BLaER1 (cell line): ENCODE measurements at regions not wholly inside any gene's neighbourhood (a gene's known extent, or its start where the extent isn't known, plus 50 kb on each side); places are given as distances from the start of the nearest gene placed in this dataset.
A peak's percentile ranks its signal among the peaks of the same experiment; 100 is the strongest.

Source experiments
- H3K27ac ChIP-seq: shearing (Covaris generic); formaldehyde crosslinking; 2 replicates; pipeline ENCODE4 v1.8.1; 2022
- H3K27me3 ChIP-seq: shearing (Covaris generic); formaldehyde crosslinking; 2 replicates; pipeline ENCODE4 v1.8.1; 2022
- H3K36me3 ChIP-seq: shearing (Covaris generic); formaldehyde crosslinking; 2 replicates; pipeline ENCODE4 v1.8.1; 2022
- H3K4me1 ChIP-seq: shearing (Covaris generic); formaldehyde crosslinking; 2 replicates; pipeline ENCODE4 v1.8.1; 2022
- H3K4me2 ChIP-seq: shearing (Covaris generic); formaldehyde crosslinking; 2 replicates; pipeline ENCODE4 v1.8.1; 2022
- H3K4me3 ChIP-seq: shearing (Covaris generic); formaldehyde crosslinking; 2 replicates; pipeline ENCODE4 v1.8.1; 2022
- H3K9ac ChIP-seq: shearing (Covaris generic); formaldehyde crosslinking; 2 replicates; pipeline ENCODE4 v1.8.1; 2022
- H3K9me3 ChIP-seq: shearing (Covaris generic); formaldehyde crosslinking; 2 replicates; pipeline ENCODE4 v1.8.1; 2022
- H4K20me1 ChIP-seq: shearing (Covaris generic); formaldehyde crosslinking; 2 replicates; pipeline ENCODE4 v1.8.1; 2022
- Cebpa-rat ChIP-seq: shearing (Covaris generic); IDR thresholded peaks from 2 replicates; pipeline ENCODE4 v1.8.1; 2022

DNA sequence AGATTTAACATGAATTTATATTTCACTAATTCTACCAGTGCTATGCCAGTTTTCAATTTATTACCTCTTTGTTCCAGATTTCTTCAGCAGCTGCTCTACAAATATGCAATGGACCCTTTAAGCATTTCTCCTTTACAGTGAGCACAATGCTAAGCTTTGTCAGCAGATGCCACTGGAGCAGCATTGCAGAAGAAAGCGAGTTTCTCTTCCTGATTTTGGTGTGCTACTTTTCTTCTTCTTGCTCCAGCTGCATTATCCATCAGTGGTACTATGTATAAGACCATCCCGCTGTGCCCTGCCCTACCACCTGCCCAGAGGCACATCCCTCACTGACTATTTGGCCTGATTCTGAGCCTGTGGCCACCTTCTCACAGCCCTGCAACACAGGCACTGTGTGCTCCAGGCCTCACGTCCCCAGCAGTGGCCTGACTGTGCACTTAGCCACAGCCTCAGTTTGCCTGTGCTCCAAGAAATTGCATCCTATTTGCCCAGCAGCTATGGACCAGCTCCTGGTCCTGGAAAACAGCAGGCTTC is 84.1 kb downstream of the TNFAIP3 start:
- no peak for TF ChIP-seq Cebpa-rat
- Histone ChIP-seq H3K27me3 (no peaks in the 10 kb centered on the region), H3K4me1 (no peaks in the 10 kb centered on the region), H3K36me3 (no peaks in the 10 kb centered on the region), H4K20me1 (no peaks in the 10 kb centered on the region), H3K4me2 (no peak overlapping the region), H3K9ac (no peak overlapping the region), H3K27ac (no peak overlapping the region), H3K4me3 (no peak overlapping the region), H3K9me3 (peaks cover 7% of the 10 kb centered on the region; the same call in 1 of the 2 replicates)

DNA sequence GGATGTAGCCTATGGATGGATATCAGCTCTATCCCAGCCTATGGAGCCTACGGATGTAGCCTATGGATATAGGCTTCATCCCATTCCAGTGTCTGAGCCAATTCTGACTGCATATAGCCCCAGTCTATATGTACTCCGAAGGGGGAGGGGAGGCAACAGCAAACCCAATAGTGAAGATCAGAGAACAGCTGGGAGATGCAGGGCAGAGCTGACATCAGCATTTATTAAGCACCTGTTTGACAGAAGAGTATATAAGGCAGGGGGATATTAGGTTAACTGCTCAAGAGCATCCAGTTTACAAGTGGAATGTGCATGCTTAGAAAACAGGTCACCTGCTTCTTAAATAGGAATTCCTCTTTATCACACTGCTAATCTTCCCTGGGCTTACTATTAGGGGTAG is 85.2 kb downstream of the TNFAIP3 start:
- Histone ChIP-seq H3K4me3 (no peak overlapping the region), H4K20me1 (no peaks in the 10 kb centered on the region), H3K9me3 (peaks cover 7% of the 10 kb centered on the region; the same call in 1 of the 2 replicates), H3K9ac (no peak overlapping the region), H3K36me3 (no peaks in the 10 kb centered on the region), H3K27ac (no peak overlapping the region), H3K4me1 (no peaks in the 10 kb centered on the region), H3K4me2 (no peak overlapping the region), H3K27me3 (no peaks in the 10 kb centered on the region)
- TF ChIP-seq Cebpa-rat: no peak

DNA sequence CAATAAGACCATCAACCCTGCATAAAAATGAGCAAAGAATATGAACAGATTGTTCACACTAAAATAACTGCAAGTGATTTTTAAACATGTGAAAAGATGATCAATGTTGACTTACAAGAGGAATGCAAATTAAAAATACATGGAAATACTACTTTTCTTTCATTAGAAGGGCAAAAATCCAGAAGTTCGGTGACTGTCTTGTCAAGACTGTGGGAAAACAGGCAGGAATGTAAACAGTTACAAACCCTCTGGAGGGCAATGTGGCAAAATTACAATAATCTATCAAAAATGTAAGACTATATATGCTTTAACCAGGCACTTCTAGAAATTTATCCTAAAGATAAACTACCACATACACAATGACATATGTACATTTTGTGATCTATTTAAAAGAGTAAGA is 86.7 kb downstream of the TNFAIP3 start:
- Histone ChIP-seq H3K4me2 (no peak overlapping the region), H3K4me3 (no peak overlapping the region), H3K9ac (no peak overlapping the region), H3K4me1 (no peaks in the 10 kb centered on the region), H3K27me3 (no peaks in the 10 kb centered on the region), H4K20me1 (no peaks in the 10 kb centered on the region), H3K27ac (no peak overlapping the region), H3K36me3 (no peaks in the 10 kb centered on the region), H3K9me3 (peaks cover 7% of the 10 kb centered on the region; the same call in 1 of the 2 replicates)
- TF ChIP-seq Cebpa-rat: no peak

DNA sequence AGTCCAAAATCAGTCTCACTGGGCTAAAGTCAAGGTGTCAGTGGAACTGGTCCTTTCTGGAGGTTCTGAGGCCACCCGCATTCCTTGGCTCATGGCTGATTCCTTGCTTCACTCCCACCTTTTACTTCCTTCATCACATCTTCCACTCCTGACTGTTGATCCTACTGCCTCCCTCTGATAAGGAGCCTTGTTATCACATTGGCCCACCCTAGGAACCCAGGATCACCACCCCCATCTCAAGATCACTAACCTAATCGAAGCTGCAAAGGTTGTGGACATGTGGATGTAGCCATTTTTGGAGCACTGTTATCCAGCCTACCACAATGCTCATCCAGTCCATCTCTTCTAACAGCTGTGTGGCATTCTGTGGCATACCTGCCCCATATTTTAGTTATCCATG is 87.2 kb downstream of the TNFAIP3 start:
- Histone ChIP-seq H3K4me3 (no peak overlapping the region), H3K36me3 (no peaks in the 10 kb centered on the region), H3K4me2 (no peak overlapping the region), H3K27ac (no peak overlapping the region), H3K9me3 (peaks cover 7% of the 10 kb centered on the region; the same call in 1 of the 2 replicates), H3K4me1 (no peaks in the 10 kb centered on the region), H3K9ac (no peak overlapping the region), H4K20me1 (no peaks in the 10 kb centered on the region), H3K27me3 (no peaks in the 10 kb centered on the region)
- TF ChIP-seq Cebpa-rat: no peak

DNA sequence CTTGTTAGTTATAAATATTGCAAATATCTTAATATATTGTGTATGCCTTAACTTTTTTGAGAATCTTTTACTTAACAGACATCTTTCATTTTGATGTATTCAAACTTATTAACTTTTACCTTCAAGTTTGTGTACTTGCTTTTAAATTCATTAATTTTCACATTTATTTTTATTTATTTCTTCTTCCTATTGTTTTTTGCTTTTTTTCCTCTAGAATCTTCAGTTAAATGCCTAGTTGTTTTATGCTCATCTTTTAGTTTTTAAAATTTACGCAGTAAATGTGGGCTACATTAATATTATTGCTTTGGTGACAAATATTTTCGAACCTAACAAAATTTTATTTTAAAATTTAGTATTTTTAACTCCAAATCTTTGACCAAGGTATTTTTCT is 89.0 kb downstream of the TNFAIP3 start:
- Histone ChIP-seq H3K9me3 (peaks cover 7% of the 10 kb centered on the region; the same call in 1 of the 2 replicates), H3K4me3 (no peak overlapping the region), H3K27me3 (no peaks in the 10 kb centered on the region), H3K4me2 (no peak overlapping the region), H3K9ac (no peak overlapping the region), H3K36me3 (no peaks in the 10 kb centered on the region), H3K4me1 (no peaks in the 10 kb centered on the region), H3K27ac (no peak overlapping the region), H4K20me1 (no peaks in the 10 kb centered on the region)
- TF ChIP-seq Cebpa-rat: no peak

DNA sequence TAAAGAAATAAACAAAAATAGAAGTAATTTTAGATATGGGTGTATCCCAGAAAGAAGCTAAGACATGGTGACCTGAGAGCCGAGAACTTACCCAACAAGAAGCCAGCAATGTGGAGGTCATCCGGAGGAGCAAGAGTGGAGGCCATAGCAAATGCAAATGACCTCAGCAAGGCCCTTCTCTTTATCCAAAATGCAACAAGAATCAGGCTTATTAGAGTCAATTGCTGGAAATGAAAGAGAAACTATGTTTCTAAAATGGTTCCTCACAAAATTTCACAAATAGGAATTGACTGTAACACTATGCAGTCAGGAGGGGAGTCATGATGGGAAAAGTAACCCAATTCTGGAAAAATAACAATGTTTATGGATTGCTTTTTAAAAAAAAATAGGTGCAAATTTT is 90.4 kb downstream of the TNFAIP3 start:
- no peaks in the 10 kb centered on the region for H3K36me3 ChIP-seq
- no peaks in the 10 kb centered on the region for H3K4me1 ChIP-seq
- H3K27ac ChIP-seq: no peak overlapping the region
- no peaks in the 10 kb centered on the region for H3K27me3 ChIP-seq
- H3K4me2 ChIP-seq: no peak overlapping the region
- no peak for TF ChIP-seq Cebpa-rat
- H3K9me3 ChIP-seq: peaks cover 7% of the 10 kb centered on the region; the same call in 1 of the 2 replicates
- no peaks in the 10 kb centered on the region for H4K20me1 ChIP-seq
- H3K4me3 ChIP-seq: no peak overlapping the region
- H3K9ac ChIP-seq: no peak overlapping the region

DNA sequence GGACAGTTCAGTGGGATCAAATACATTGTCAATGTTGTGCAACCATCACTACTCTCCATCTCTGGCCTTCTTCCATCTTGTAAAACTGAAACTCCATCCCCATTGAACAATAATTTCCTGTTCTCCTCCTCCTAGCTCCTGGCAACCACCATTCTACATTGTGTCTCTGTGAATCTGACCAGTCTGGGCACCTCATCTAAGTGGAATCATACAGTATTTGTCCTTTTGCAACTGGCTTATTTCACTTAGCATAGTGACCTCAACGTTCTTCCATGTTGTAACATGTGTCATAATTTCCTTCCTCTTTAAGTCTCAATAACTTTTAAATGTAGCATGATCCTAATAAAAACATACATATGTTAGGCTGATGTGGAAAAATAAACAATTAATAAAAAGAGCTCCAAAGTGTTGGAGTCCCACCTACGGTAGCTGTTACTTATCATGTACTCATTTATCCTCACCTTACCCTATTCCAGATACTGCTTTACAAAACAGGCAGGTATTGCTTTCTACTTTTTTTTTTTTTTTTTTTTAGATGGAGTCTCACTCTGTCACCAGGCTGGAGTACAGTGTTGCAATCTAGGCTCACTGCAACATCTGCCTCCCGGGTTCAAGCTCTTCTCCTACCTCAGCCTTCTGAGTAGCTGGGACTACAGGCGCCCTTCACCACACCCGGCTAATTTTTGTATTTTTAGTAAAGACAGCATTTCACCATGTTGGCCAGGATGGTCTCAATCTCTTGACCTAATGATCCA is 91.9 kb downstream of the TNFAIP3 start:
- no peak for TF ChIP-seq Cebpa-rat
- H4K20me1 ChIP-seq: no peaks in the 10 kb centered on the region
- H3K4me3 ChIP-seq: no peak overlapping the region
- H3K36me3 ChIP-seq: no peaks in the 10 kb centered on the region
- H3K4me1 ChIP-seq: peaks cover 6% of the 10 kb centered on the region; the same call in 1 of the 2 replicates
- H3K4me2 ChIP-seq: no peak overlapping the region
- no peaks in the 10 kb centered on the region for H3K27me3 ChIP-seq
- H3K27ac ChIP-seq: no peak overlapping the region
- H3K9me3 ChIP-seq: peaks cover 7% of the 10 kb centered on the region; the same call in 1 of the 2 replicates
- no peak overlapping the region for H3K9ac ChIP-seq

DNA sequence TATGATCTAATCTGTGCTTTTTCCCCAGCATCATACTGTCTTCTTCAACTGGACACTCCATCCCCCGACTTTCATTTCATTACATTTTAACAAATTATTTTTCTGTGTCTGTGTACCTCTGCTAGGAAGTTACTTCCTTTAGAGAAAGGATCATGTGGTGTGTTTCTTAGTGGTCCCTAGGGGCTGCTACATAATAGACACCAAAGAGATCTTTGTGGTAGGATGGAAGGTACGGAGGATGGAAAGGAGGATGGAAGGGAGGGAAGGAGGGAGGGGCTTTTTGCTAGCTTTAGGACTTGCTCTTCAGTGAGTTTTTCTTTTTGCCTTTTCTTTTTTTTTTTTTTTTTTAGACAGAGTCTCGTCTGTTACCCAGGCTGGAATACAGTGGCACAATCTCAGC is 95.7 kb downstream of the TNFAIP3 start:
- Histone ChIP-seq H3K4me2 (no peak overlapping the region; the same call in 1 of the 2 replicates), H3K4me3 (no peak overlapping the region), H3K27me3 (no peaks in the 10 kb centered on the region), H3K36me3 (no peaks in the 10 kb centered on the region), H3K9ac (no peak overlapping the region), H4K20me1 (no peaks in the 10 kb centered on the region), H3K27ac (no peak overlapping the region), H3K4me1 (peaks cover 7% of the 10 kb centered on the region), H3K9me3 (no peaks in the 10 kb centered on the region)
- no peak for TF ChIP-seq Cebpa-rat

DNA sequence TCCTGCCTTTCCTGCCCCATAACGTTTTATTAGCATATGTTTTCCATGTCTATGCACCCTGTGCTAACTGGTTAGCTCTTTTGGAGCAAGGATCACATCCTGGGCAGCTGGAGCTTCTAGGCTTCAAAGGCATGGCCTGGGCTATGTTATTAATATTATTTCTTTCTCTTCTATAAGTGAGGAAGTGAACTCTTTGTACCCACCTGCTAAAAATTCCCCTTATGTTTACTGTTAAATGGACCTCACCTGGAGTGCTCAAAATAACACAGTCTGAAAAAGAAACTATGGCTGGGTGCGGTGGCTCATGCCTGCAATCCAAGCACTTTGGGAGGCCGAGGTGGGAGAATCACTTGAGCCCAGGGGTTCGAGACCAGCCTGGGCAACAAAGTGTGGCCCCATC is 97.8 kb downstream of the TNFAIP3 start:
- Histone ChIP-seq H3K27me3 (no peaks in the 10 kb centered on the region), H3K4me2 (no peak overlapping the region), H3K4me1 (peaks cover 26% of the 10 kb centered on the region), H3K9me3 (no peaks in the 10 kb centered on the region), H3K9ac (no peak overlapping the region), H3K36me3 (no peaks in the 10 kb centered on the region), H3K27ac (no peak overlapping the region), H3K4me3 (no peak overlapping the region), H4K20me1 (no peaks in the 10 kb centered on the region)
- TF ChIP-seq Cebpa-rat: no peak

DNA sequence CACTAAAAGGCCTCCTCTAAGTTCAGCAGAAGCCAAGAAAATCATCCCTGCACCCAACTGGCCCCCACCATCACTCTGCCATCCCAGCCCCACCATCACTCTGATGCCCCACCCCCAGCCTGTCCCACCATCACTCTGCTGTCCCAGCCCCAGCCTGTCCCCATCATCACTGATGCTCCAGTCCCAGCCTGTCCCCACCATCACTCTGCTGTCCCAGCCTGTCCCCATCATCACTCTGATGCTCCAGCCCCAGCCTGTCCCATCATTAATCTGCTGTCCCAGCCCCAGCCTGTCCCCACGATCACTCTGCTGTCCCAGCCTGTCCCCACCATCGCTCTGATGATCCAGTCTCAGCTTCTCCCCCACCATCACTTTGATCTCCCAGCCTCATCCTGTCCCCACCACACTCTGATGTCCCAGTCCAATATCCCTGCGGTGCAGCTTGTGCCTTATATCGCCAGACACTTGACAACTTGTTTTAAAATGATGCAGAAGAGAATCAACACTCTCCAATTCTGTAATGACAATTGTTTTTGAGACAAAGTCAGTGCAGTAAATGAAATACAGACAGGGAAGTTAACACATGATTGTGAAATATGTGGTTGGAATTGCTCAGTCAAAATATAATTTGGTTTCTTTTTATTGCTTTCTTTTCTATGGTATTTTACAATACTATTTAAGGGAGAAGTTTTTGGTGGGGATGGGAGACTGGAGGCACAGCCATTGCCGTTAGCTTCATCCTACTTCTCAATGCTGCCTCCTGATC is 100.8 kb downstream of the TNFAIP3 start:
- no peak overlapping the region for H3K27ac ChIP-seq
- 0 out of 2 replicates have a peak, but pooled peaks have one; percentile 10 for TF ChIP-seq Cebpa-rat
- peak overlapping the region; percentile 39; the same call in 1 of the 2 replicates for H3K4me2 ChIP-seq
- H3K4me1 ChIP-seq: peaks cover 29% of the 10 kb centered on the region
- H3K36me3 ChIP-seq: no peaks in the 10 kb centered on the region
- H3K27me3 ChIP-seq: no peaks in the 10 kb centered on the region
- H4K20me1 ChIP-seq: no peaks in the 10 kb centered on the region
- no peaks in the 10 kb centered on the region for H3K9me3 ChIP-seq
- no peak overlapping the region for H3K9ac ChIP-seq
- no peak overlapping the region for H3K4me3 ChIP-seq
